ENCODE measurements at regions not wholly inside any gene's neighbourhood (a gene's known extent, or its start where the extent isn't known, plus 50 kb on each side); places are given as distances from the start of the nearest gene placed in this dataset.

DNA sequence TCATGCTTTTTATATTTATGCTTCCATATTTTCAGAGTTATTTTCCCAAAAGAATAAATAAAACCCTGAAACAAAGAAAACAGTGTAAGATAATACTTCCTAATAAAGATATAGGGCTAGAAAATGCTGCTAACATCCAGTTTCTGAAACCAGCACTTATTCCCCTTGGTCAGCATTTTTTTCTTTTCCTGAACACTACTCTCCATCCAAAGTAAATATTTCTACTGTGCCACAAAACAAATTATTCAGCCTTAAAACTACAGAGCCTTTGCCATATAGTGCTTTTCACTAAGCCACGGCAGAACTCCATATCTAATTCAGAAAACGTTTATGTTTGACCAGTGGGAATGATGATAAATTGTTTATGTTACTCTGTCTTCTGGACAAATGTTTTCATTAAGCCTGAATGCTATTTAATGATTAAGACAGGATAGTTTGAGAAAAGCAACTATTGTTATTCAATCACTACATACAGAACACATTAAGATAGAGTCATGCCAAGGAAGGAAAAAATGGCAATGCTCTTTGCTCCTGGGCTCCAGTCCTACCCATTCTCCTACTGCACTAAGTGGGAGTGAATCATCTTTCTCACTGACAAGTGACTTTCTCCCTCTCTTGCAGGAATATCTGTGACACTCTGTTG lies 723.9 kb downstream of the FAT4 start:
- DNase-seq (ENCODE audit: low spot score), result no peak

DNA sequence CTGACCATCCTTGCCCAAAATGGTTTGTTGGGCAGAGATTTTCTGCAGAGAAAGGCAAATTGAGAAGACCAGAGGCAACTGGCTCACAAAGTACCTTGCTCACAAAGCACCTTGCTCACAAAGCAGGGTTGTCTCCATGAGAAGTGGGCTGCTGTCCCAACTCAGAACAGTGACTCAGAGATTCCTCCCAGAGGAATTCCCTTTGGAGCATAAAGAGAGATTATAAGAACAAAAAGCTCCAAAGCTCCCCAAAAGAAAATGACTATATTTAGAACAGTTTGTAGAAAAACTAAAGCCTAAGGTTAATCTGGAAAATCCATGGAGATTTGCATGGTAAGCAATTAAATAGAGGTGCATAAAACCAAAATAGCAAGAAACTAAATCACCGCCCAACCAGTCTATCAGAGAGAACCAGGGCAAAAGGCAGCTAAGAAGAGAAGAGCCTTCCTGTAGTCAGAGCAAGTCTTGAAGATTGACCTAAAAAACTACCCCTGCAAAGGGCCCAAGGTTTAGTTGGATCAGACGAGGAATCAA lies 731.4 kb downstream of the FAT4 start:
- no peak for DNase-seq (ENCODE audit: low spot score)

DNA sequence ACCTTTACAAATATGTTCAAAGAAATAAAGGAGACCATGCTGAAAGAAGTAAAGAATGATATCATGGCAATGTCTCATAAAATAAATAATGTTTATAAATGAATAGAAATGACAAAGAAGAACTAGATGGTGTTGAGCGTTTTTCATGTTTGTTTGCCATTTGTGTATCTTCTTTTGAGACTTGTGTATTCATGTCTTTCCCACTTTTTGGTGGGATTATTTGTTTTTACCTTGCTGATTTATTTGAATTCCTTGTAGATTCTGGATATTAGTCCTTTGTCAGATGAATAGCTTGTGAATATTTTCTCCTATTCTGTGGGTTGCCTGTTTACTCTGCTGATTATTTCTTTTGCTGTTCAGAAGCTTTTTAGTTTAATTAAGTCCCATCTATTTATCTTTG lies 732.4 kb downstream of the FAT4 start:
- no peak for DNase-seq (ENCODE audit: low spot score)

DNA sequence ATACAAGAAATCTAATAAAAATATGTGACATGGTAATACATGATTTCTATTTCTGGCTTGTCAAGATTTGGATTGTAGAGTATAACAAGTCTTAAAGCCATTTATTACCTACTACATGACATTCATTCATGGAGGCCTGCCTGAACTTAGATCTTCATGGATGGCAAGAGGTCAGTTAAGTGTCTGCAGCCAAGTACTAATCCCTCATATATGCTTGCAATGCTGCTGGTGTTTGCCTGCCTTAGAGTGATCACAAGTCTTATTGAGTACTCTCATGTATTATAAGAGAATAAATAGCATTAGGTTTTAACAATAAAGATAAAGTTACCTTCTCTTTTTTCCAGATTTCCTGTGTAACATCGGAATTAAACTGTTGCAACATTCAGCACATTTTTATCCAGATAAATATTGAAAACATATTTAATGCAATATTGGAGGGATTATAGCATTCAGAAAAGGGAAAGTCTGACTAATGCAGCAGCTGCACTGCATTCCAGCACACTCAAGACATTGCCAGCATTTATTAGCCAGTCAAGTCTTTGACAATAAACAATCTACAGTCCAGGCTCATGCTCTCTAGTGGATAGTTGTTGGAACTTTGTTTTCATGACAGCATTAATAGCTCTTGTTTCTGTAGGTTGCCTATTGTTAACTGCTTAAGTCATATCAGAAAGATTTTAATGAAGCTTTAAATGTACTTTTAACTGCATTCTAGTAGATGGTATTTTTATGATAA lies 737.1 kb downstream of the FAT4 start:
- DNase-seq (ENCODE audit: low spot score), result no peak

DNA sequence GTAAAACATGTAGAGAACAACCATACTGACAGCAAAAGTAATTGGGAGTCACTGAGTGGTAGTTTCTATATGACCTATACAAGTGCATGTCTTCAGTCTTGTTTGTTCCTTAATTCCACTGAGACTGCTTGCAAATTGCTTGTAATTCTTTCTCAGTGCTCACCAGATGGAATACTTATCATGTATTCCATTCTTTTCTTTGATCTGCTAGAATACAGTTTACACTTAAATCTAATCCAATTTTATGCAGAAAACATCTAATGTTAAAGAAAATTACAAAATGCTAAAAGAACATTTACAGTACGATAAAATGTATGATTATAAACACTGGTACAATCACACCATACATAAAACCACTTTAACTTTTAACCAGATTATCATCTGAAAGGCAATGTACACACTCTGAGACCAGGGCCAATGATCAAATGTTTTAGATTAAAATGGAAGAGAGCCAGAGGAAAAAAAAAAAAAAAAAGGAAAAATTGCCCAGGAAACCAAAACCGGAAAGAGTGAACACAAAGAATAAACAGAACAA lies 741.4 kb downstream of the FAT4 start:
- no peak for DNase-seq (ENCODE audit: low spot score)

DNA sequence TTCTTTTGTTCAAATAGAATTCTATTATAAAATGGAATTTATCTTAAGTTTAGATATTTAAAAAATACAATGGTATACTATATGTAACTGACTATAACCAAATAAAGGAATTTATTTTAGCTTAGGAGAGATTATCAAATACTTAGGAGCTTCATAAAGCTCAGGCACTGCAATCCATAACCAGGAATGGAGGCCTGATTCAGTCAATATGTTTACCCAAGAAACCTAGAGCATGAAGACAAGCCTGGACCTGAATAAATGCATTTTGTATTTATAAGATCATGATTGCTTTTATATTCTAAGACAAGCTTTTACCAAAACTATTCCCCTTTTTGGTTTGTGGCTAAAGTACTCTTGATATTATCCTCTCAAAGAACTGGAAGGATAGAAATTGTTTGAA lies 742.6 kb downstream of the FAT4 start:
- DNase-seq (ENCODE audit: low spot score), result no peak

DNA sequence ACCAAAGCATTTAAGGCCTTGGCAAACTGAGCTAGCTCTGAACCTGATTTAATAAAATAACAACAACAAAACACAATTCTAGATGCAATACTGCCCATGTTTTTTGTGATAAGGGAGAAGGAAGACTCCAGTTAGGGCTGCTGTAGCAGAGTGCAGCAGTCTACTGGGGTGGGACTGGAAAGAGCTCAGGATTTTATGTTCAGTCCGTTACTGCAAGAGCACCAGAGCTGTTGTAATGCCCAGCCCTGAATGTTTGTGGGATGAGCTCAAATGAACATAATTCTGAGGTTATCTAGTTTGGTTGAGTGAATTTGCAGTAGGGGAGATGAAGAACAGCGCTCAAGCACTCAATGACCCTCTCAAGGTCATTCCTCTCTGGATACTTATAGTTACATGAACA lies 743.8 kb downstream of the FAT4 start:
- no peak for DNase-seq (ENCODE audit: low spot score)

DNA sequence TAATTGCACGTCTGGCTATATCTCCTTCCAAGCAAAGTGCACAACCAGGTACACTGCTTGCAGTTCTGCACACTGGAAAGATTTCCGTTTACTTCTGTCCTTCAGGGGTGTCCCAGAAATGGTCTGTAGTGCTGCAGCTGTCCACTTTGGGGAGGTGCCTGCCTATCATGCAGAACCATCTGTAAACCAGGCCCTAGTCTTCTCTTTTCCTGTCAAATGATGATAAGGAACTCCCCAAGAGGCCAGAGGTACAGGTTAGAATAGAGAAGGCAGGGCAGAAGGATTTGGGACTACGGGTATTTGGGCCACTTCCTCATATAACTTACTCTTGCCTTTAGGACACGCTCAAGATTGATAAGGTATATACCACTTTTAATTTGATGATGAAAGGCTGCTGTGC lies 746.9 kb downstream of the FAT4 start:
- no peak for DNase-seq (ENCODE audit: low spot score)

DNA sequence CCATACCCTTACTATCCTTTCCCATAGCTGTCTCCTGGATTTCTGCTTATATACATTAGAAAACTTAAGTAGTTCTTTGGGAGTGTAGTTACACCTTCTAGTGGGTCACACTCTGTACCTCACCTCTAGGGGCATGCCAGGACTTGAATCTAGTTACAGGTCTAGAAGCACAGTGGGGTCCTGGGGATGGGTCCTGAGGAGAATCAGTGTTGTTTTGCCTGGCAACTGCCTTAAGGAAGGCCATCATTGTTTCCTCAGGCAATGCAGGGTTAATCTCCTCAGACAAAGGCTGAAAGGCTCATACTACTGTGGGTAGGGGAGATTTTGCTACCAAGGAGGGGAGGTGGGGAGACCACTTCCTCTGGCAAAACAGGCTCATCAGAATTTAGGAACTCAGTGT lies 750.3 kb downstream of the FAT4 start:
- DNase-seq (ENCODE audit: low spot score), result no peak

DNA sequence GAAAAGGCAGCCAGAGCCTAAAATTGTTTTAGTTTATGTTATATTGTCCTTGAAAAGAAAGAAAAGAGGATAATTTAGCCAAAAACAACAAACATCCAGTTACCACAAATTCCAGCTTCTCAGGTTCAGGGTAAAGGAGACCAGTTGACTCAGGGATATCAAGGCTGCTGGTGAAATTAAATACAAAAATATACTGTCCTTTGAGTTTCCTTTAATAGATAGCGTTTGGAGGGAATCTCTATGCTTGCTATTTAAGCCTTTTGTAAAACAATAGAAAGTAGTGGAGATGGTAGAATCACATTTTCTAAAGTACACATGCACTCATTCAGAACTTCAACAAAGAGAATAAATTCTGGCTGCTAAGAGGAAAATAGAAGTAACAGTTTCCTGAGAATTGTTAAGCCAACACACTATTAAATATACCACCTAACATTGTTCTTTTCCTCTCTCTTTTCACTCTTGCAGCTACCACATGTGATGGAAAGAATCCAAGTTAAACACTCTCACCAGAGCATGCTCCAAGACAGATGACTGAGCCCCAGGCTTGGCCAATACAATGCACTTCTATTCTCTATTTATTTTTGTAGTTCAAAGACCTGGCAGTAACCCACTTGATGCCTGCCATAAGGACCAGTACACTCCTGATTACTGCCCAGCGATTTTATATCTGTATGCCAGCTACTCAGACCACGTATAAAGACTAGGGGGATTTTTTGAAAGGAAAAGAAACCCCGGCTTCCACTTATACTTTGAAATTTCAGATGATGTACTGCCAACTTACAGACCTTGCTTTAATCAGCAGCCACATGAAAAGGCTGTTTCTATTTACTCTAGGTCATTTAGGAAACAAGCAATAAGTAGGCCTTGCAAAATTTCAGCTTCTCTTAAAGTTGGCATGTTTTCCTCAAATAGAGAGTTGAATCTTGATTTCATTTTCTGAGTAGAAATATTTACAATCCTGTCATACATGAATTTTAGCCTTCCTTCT lies 756.9 kb downstream of the FAT4 start:
- no peak for DNase-seq (ENCODE audit: low spot score)

DNA sequence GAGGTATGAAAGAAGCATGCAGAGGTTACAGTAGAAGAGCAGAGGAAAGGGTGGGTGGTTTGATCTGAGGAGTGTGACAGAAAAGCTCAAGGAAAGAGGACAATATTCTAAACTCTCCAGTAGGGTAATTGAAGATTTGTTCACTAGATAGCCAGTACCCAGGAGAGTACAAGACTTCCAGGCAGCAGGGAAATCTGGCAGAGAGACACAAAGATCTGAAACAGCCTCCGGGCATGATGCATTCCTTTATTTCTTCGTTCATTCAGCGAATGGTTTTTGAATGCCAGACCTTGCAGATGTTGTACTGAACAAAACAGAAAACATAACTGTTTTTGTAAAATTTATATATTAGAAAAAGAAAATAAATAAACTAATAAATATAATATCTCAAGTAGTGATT lies 766.6 kb downstream of the FAT4 start:
- no peak for DNase-seq (ENCODE audit: low spot score)

DNA sequence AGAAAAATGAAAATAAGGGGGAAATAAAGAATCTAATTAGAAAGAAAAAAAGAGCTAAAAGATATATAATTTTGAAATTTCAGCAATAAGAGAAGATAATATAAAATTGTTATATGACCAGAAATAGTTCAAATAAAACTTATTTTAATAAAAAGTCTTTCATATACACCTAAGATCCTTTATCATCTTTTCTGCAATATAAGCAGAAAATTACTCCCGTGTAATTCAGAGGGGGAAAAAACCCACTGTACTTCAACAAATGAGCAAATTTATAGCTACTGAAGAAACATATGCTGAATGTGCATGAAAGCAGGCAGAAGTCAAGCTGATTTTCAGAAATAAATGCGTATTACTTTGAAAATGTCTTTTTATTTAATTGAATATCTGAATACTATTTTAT lies 771.3 kb downstream of the FAT4 start:
- DNase-seq (ENCODE audit: low spot score), result no peak

DNA sequence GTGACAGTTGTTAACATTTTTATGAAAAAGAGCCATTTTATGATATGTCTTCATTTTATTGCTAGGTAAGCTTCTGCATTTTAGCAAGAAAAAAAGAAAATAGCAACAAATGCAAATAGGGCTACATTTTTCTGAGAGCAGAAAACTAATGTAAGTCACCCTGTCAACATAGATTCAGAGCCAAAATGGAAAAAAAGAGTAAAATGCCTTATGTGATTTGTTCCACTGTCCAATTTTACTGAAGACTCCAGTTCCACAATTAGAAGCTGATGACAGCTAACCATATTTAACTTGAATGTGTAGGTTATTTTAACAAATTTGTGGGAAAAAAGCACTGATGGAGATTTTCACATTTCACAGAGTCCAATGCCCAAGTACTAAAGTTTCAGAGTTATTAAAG lies 772.3 kb downstream of the FAT4 start:
- DNase-seq (ENCODE audit: low spot score), result no peak

DNA sequence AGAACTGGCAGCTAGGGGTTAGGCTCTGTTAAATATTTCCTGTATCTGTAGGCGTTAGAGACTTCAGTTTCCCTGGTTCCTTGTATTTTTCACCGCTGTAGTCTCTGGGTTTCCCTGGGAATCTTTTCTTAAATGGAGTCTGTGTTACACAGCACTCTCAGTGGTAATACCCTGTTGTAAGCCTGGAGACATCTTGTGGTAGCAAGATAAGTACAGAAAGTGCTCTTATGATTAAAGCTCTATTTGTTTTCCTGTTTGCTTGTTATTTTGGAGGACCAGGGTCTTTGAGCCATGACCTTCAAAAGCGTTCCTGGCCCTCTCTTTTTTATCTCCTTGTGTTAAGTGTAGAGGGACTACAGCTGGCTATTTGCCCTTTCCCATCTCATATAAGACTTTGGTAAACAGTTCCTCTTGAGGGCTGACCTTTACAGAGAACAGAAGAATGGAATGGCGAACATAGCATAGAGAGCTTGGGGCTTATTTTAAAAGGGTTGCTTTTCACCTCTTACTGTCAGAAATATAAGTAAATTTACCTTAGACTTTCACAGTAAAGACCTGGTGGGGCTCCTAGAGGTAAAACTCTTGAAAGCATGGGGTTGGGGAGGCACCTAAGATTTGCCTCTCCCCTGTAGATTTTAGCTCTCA lies 782.5 kb downstream of the FAT4 start:
- no peak for DNase-seq (ENCODE audit: low spot score)

DNA sequence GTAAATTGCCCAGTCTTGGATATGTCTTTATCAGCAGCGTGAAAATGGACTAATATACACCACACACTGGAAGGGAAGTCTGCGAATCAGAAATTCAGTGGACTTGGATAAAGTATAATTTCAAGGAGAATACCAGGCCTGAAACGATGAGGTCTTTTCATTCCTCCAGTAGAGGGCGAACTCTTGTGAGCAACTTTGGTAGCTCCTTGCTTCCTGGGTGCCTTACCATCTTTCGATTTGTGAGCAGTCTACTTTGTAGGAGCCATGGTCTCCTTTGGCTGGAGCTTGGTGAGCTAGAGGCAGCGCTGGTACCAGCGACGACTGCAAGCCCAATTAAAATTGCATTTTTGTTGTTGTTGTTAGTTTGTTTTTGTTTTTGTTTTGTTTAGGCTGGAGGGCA lies 791.9 kb downstream of the FAT4 start:
- DNase-seq (ENCODE audit: low spot score), result no peak

DNA sequence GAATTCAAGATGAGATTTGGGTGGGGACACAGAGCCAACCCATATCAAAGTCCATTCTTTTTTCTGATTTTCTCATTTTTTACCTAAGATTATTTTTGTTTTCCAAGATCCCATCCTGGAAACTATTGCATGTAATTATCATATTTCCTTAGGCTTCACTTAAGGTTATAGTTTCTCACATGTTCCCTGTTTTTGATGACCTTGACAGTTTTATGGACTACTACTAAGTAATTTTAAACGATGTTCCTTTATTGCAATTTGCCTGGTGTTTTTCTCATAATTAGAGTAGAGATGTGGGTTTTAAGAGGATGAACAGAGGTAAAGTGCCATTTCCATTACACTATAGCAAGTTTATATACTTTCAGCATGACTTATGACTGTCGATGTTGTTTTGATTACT lies 795.1 kb downstream of the FAT4 start:
- DNase-seq (ENCODE audit: low spot score), result no peak

DNA sequence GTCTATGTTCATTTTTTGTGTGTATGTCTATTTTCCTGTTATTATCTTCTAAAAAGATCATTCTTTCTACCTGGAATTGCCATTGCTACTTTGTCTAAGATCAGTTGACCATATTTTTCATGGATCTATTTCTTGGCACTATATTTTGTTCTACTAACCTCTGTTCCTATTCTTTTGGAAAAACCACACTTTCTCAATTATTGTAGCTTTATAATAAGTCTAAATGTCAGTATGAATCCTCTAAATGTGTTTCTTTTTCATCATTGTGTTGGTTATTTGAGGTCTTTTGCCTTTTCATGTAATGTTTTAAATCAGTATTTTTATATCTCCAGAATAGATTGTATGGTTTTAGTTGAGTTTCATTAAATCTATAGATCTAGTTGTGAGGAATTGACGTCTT lies 798.3 kb downstream of the FAT4 start:
- DNase-seq (ENCODE audit: low spot score), result no peak

DNA sequence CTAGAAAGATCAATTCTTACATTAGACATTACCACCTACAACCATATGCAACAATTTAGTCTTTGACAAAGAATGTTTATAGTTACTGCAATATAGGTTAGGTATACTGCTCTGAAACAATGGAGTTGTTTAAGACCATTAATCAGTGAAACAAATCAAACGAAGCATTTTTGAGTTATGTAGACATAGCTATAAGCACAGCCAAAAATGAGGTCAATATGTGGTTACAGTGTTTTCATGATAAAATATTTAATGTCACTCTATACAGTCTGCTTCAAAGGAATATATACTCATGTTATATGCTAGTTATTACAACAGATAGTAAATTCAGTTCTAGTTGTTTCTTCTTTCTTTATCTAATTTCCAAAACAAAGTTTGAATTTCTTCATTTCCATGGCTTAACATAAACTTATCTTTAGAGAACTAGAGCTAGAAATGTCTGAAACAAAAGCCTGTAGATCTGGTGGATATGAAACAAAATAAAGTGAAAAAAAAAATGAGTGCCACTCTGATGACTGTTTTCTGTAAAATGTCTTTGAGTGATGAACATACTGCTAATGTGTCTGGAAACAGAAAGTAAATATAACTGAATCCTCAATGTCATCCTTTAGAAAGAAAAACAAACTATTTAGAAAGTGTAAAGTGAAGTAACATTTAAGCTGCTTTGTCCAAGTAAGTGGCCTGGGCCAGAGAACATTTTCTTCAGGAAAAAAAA lies 809.0 kb downstream of the FAT4 start:
- no peak for DNase-seq (ENCODE audit: low spot score)

DNA sequence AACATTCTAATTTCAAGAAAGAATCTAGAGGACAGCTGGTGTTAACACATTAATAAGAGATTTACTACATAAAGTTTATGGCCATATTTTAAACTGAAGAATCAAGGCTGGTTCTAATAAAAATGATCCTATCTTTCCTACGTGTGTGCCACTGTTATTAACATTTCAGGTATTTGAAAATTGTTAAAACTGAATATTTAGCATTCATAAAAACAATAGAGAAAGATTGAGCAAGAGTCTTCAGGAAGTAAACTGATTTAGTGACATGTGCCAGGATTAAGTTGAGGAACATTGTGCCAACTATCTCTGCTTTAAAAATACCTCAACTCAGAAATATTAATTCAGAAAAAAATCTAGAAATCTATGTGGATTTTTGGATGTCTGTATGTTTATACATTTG lies 810.1 kb downstream of the FAT4 start:
- DNase-seq (ENCODE audit: low spot score), result no peak

DNA sequence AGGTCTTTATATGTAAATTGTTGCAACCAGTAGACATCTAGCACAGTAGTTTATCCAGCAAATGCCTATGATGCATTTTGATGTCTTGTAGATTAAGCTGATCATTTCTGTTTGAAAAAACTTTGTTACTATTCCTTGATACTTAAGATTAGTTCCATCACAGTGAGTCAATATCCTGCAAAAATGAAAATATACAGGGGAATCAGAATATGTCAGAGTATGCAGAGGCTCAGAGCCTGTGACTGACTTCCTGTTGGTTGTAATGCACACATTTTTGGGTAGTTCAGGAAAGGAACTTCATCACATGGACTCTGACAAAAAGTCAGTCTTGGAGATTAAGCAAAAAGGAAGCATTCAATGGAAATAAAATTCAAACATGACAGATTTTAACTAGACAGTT lies 815.5 kb downstream of the FAT4 start:
- DNase-seq (ENCODE audit: low spot score), result no peak
